DOHH2 (cell line): ENCODE measurements at regions not wholly inside any gene's neighbourhood (a gene's known extent, or its start where the extent isn't known, plus 50 kb on each side); places are given as distances from the start of the nearest gene placed in this dataset.

Experiments
- H3F3A ChIP-seq: fragments of 200-600 bp; sonication (generic), shearing (Covaris generic); 2 replicates; pipeline ENCODE4 v1.6.0; 2016; ENCODE audit warnings: antibody characterized with exemption, mild to moderate bottlenecking; ENCODE audit not compliant: control insufficient read depth, insufficient read depth
- H3K27ac ChIP-seq: fragments of 200-600 bp; sonication (generic); 2 replicates; pipeline ENCODE4 v1.5.1; 2014; ENCODE audit warnings: low read depth, mild to moderate bottlenecking, low read length, moderate library complexity
- H3K27me3 ChIP-seq: fragments of 200-600 bp; sonication (generic); 2 replicates; pipeline ENCODE4 v1.6.1; 2014; ENCODE audit warnings: mild to moderate bottlenecking, low read length, mixed read lengths; ENCODE audit not compliant: control insufficient read depth
- H3K36me3 ChIP-seq: fragments of 200-600 bp; sonication (generic); 2 replicates; pipeline ENCODE4 v1.6.1; 2014; ENCODE audit warnings: mild to moderate bottlenecking, low read length, moderate library complexity, mixed read lengths; ENCODE audit not compliant: control insufficient read depth
- H3K4me1 ChIP-seq: fragments of 200-600 bp; sonication (generic); 2 replicates; pipeline ENCODE4 v1.6.1; 2014; ENCODE audit warnings: mild to moderate bottlenecking, low read length, mixed read lengths; ENCODE audit not compliant: control insufficient read depth
- H3K4me2 ChIP-seq: fragments of 200-600 bp; sonication (generic); 2 replicates; pipeline ENCODE4 v1.6.0; 2014; ENCODE audit warnings: mild to moderate bottlenecking, low read length, moderate library complexity
- H3K4me3 ChIP-seq: fragments of 200-600 bp; sonication (generic); 2 replicates; pipeline ENCODE4 v1.5.1; 2014; ENCODE audit warnings: mild to moderate bottlenecking, low read length, mixed read lengths
- H3K79me2 ChIP-seq: fragments of 200-600 bp; sonication (generic); 2 replicates; pipeline ENCODE4 v1.6.1; 2014; ENCODE audit warnings: mild to moderate bottlenecking, low read length, mixed read lengths; ENCODE audit not compliant: control insufficient read depth
- H3K9me2 ChIP-seq: fragments of 200-600 bp; sonication (generic); replicated peaks from 2 replicates; pipeline ENCODE4 v1.6.1; 2014; ENCODE audit warnings: mild to moderate bottlenecking, low read length, mixed read lengths; ENCODE audit not compliant: control insufficient read depth
- H3K9me3 ChIP-seq: fragments of 200-600 bp; sonication (generic); 2 replicates; pipeline ENCODE4 v1.6.1; 2014; ENCODE audit warnings: antibody characterized with exemption, low read length, mixed read lengths; ENCODE audit not compliant: control insufficient read depth, insufficient read depth
- H4K20me1 ChIP-seq: fragments of 200-600 bp; sonication (generic); 2 replicates; pipeline ENCODE4 v1.6.0; 2014; ENCODE audit warnings: low read depth, mild to moderate bottlenecking, antibody characterized with exemption, low read length, moderate library complexity; ENCODE audit not compliant: control insufficient read depth, insufficient read depth
- EZH2phosphoT487 ChIP-seq: fragments of 200-600 bp; sonication (generic); IDR thresholded peaks from 2 replicates; pipeline ENCODE4 v1.6.1; 2017; ENCODE audit warnings: borderline replicate concordance, mild to moderate bottlenecking, antibody characterized with exemption, low read length, moderate library complexity, mixed read lengths
- TF ChIP-seq, protein P1 (sequence below): fragments of 200-600 bp; sonication (generic); IDR thresholded peaks from one replicate; pipeline ENCODE4 v1.5.1; 2014; ENCODE audit warnings: antibody characterized with exemption, mild to moderate bottlenecking, low read depth, low read length; ENCODE audit not compliant: poor library complexity, severe bottlenecking

DNA sequence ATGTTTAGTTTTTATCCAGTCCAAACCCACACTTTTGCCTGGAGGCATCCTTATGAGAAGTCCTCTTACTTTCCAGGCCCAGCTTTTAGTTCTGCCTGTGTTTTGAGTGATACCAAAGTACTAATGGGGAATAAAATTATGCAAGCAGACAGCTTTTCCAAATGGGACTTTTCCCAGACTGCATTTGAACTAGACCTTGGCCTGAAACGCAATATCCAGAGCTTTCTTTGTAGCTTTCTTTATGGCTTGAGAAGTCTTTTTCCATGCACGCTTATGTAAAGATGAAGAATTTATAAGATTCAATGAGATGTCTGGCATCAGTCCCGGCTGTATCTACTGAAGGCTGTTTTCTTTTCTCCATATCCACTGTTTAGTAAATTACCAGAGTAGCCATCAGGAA lies 236.6 kb upstream of the RAB4A start:
- Histone ChIP-seq H3K4me3 (no peak overlapping the region), H3K4me1 (peaks cover 34% of the 10 kb centered on the region), H3K9me3 (no peaks in the 10 kb centered on the region), H3F3A (no peaks in the 10 kb centered on the region), H3K4me2 (no peak overlapping the region), H3K27me3 (0 out of 2 replicates have a peak, but pooled peaks cover 3% of the 10 kb centered on the region), H3K9me2 (no peaks in the 10 kb centered on the region), H3K79me2 (no peaks in the 10 kb centered on the region), H3K36me3 (no peaks in the 10 kb centered on the region), H3K27ac (no peak overlapping the region), H4K20me1 (no peaks in the 10 kb centered on the region)
- no peak for TF ChIP-seq EZH2phosphoT487
- TF ChIP-seq, protein P1, sequence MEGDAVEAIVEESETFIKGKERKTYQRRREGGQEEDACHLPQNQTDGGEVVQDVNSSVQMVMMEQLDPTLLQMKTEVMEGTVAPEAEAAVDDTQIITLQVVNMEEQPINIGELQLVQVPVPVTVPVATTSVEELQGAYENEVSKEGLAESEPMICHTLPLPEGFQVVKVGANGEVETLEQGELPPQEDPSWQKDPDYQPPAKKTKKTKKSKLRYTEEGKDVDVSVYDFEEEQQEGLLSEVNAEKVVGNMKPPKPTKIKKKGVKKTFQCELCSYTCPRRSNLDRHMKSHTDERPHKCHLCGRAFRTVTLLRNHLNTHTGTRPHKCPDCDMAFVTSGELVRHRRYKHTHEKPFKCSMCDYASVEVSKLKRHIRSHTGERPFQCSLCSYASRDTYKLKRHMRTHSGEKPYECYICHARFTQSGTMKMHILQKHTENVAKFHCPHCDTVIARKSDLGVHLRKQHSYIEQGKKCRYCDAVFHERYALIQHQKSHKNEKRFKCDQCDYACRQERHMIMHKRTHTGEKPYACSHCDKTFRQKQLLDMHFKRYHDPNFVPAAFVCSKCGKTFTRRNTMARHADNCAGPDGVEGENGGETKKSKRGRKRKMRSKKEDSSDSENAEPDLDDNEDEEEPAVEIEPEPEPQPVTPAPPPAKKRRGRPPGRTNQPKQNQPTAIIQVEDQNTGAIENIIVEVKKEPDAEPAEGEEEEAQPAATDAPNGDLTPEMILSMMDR, result no peak

DNA sequence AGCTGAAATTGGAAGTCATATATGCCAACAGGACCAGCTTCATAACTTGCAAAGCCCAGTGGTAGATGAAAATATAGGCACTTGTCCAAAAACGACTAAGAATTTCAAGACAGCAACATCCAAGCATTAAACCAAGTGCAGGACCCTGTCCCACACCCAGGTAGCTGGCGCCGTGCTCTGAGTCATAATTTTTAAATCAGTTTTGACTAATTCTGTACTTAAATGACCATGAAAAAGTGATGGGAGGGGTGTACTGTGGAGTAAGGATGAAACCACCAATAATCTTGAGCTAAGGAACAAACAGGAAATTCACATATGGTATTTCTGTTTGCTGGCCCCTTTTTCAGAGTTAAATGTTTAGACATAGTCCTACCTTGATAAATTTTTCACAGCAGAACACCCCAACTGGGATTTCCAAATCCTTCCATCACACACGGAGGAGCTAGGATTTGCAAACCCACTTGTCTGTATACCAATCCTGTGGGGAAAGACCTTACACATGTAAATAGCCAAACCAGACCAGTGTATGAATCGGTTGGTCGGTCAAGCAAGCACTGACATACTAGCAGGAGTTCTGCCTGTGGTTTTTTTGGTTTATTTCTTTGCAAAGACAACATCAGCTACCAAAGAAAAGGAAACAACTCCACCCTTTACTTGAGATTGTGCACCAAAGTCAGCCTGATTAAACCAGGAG lies 235.7 kb upstream of the RAB4A start:
- H3K4me1 ChIP-seq, result peaks cover 39% of the 10 kb centered on the region
- H3K4me3 ChIP-seq, result peak overlapping the region; percentile 38
- no peaks in the 10 kb centered on the region for H4K20me1 ChIP-seq
- no peaks in the 10 kb centered on the region for H3K36me3 ChIP-seq
- no peaks in the 10 kb centered on the region for H3F3A ChIP-seq
- no peaks in the 10 kb centered on the region for H3K9me3 ChIP-seq
- H3K79me2 ChIP-seq, result no peaks in the 10 kb centered on the region
- H3K4me2 ChIP-seq, result peak overlapping the region; percentile 53
- no peak for TF ChIP-seq EZH2phosphoT487
- TF ChIP-seq, protein P1, result no peak
- 0 out of 2 replicates have a peak, but pooled peaks cover 3% of the 10 kb centered on the region for H3K27me3 ChIP-seq
- H3K27ac ChIP-seq, result no peak overlapping the region
- H3K9me2 ChIP-seq, result no peaks in the 10 kb centered on the region

DNA sequence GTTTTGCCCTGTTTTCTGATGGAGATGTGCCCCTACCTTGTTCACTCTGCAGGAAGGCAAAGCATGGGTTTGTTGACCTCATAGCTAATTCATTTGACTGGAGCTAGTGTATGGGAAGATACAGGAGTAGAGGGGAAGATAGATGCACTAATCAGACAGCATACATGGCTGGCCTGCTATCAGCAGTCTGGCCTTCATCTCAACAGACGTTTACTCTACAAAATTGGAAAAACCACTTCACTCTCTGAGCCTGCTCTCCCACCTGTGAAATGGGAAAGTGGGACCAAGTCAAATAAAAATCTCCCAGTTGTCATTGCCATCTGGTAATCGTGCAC lies 235.2 kb upstream of the RAB4A start:
- H3K9me3 ChIP-seq, result no peaks in the 10 kb centered on the region
- no peak for TF ChIP-seq EZH2phosphoT487
- TF ChIP-seq, protein P1, result no peak
- H3K4me2 ChIP-seq, result peak overlapping the region; percentile 53
- no peaks in the 10 kb centered on the region for H3K36me3 ChIP-seq
- no peaks in the 10 kb centered on the region for H4K20me1 ChIP-seq
- peak overlapping the region; percentile 38 for H3K4me3 ChIP-seq
- H3K79me2 ChIP-seq, result no peaks in the 10 kb centered on the region
- 0 out of 2 replicates have a peak, but pooled peaks cover 3% of the 10 kb centered on the region for H3K27me3 ChIP-seq
- H3F3A ChIP-seq, result no peaks in the 10 kb centered on the region
- no peaks in the 10 kb centered on the region for H3K9me2 ChIP-seq
- peaks cover 44% of the 10 kb centered on the region for H3K4me1 ChIP-seq
- H3K27ac ChIP-seq, result no peak overlapping the region
